ENCODE measurements at regions not wholly inside any gene's neighbourhood (a gene's known extent, or its start where the extent isn't known, plus 50 kb on each side); places are given as distances from the start of the nearest gene placed in this dataset.

GRCh38 chr6:112683926-112684325 lies 336.8 kb downstream of the RFPL4B start:
- TF ChIP-seq CTCF (IDR thresholded peaks at IDR 0.05 in 2 of 3, conservative IDR thresholded peaks at IDR 0.05 in 1 of 3; ENCODE audit: borderline replicate concordance in 1 of 3, insufficient read depth in 1 of 3, low read depth in 2 of 3, low read length in 2 of 3) = no peak
- no peak for TF ChIP-seq EZH2 (IDR thresholded peaks at IDR 0.05)
- no peak for TF ChIP-seq POLR2A (IDR thresholded peaks at IDR 0.05; ENCODE audit: borderline replicate concordance, extremely low read depth, insufficient read depth, insufficient read length)
